ENCODE measurements at regions not wholly inside any gene's neighbourhood (a gene's known extent, or its start where the extent isn't known, plus 50 kb on each side); places are given as distances from the start of the nearest gene placed in this dataset.

DNA sequence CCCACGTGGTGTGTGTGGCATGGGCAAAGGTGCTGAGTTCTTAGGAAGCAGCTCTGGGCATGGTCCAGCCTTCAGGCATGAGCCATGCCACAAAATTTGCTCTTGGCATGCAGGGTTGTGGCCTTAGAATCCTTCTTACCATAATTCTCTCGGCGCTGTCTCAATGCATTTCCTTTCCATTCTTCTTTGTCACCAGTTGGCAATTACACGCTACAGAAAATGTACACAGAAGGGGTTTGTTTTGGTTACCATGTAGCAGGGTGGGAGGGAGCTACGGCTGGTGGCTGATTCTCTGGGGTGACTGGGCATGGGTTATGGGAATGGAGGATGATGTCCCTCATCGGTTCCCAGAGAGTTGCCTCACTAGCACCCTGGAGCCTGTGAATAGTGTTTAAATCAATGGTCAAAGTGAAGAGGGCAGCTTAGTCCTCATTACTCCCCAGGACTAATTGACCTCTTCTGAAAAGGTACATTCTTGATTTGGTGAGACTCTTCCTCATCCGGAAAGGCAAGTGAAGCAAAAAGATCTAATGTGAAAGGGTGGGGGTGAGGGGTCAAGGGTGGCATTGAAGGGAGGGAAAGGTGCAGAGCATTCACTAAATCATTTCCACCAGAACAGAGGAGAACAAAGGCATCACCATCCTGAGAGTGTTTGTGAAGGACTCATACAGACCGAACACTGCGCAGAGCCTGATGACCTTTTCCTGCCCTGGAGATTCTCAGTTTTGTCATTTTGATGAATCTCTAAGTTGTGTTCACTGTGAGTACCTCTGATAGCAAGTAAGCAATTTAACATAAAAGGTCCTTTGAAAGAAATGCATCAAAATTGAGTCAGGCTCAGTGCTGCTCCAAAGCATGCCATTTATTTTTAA, 199.8 kb upstream of the SFRP2 start:
- no peaks in the 10 kb centered on the region for H3K4me1 Mint-ChIP-seq
- ChIA-PET POLR2A (interaction anchor here in 1 of 2 donors (0.7 kb wide), 1 partner anchor 155 kb away, joined by 3 read pairs; no protein-coding TSS in a partner anchor), CTCF (no interaction called here)
- H3K4me3 Mint-ChIP-seq: no peak overlapping the region
- Histone ChIP-seq H3K4me1 (ENCODE audit: control insufficient read depth in 1 of 2, extremely low read depth in 1 of 2, insufficient read depth in 2 of 2, low read length in 2 of 2) (no peaks in the 10 kb centered on the region), H3K27me3 (replicated peaks in 1 of 2; ENCODE audit: control insufficient read depth in 2 of 2, extremely low read depth in 1 of 2, insufficient read depth in 2 of 2, low read length in 1 of 2) (no peaks in the 10 kb centered on the region), H3K36me3 (ENCODE audit: control insufficient read depth in 2 of 2, extremely low read depth in 1 of 2, insufficient read depth in 1 of 2, low read length in 1 of 2) (no peaks in the 10 kb centered on the region), H3K4me3 (ENCODE audit: control insufficient read depth in 1 of 2, extremely low read depth in 1 of 2, low read length in 1 of 2) (no peak overlapping the region), H3K9me3 (no peaks in the 10 kb centered on the region), H3K27ac (ENCODE audit: low read length) (no peak overlapping the region)
- no peak overlapping the region for H3K27ac Mint-ChIP-seq
- no peak for DNase-seq
- no peaks in the 10 kb centered on the region for H3K36me3 Mint-ChIP-seq
- H3K27me3 Mint-ChIP-seq: peaks cover 2 to 14% of the 10 kb centered on the region in 2 donors
- H3K9me3 Mint-ChIP-seq: no peaks in the 10 kb centered on the region
- no CpG with 5 or more reads among the region's 9 CpGs for WGBS (ENCODE audit: insufficient coverage)
- no peak for ATAC-seq (replicated peaks in 1 of 4)

GRCh38 chr4:153987291-153987690, 198.4 kb upstream of the SFRP2 start:
- no peak overlapping the region for H3K27ac Mint-ChIP-seq
- Histone ChIP-seq H3K27ac (ENCODE audit: low read length) (no peak overlapping the region), H3K36me3 (ENCODE audit: control insufficient read depth in 2 of 2, extremely low read depth in 1 of 2, insufficient read depth in 1 of 2, low read length in 1 of 2) (no peaks in the 10 kb centered on the region), H3K4me1 (ENCODE audit: control insufficient read depth in 1 of 2, extremely low read depth in 1 of 2, insufficient read depth in 2 of 2, low read length in 2 of 2) (no peaks in the 10 kb centered on the region), H3K9me3 (no peaks in the 10 kb centered on the region), H3K27me3 (replicated peaks in 1 of 2; ENCODE audit: control insufficient read depth in 2 of 2, extremely low read depth in 1 of 2, insufficient read depth in 2 of 2, low read length in 1 of 2) (no peaks in the 10 kb centered on the region), H3K4me3 (ENCODE audit: control insufficient read depth in 1 of 2, extremely low read depth in 1 of 2, low read length in 1 of 2) (no peak overlapping the region)
- no CpG with 5 or more reads among the region's 1 CpG for WGBS (ENCODE audit: insufficient coverage)
- CTCF ChIA-PET: interaction anchor here in 1 of 2 donors (0.6 kb wide), 1 partner anchor 674 kb away, joined by 5 read pairs; no protein-coding TSS in a partner anchor
- H3K36me3 Mint-ChIP-seq: no peaks in the 10 kb centered on the region
- H3K4me1 Mint-ChIP-seq: no peaks in the 10 kb centered on the region
- POLR2A ChIA-PET: no interaction called here
- no peak overlapping the region for H3K4me3 Mint-ChIP-seq
- ATAC-seq (replicated peaks in 1 of 4): no peak
- H3K27me3 Mint-ChIP-seq: peaks cover 2 to 14% of the 10 kb centered on the region in 2 donors
- no peaks in the 10 kb centered on the region for H3K9me3 Mint-ChIP-seq
- DNase-seq: no peak

DNA sequence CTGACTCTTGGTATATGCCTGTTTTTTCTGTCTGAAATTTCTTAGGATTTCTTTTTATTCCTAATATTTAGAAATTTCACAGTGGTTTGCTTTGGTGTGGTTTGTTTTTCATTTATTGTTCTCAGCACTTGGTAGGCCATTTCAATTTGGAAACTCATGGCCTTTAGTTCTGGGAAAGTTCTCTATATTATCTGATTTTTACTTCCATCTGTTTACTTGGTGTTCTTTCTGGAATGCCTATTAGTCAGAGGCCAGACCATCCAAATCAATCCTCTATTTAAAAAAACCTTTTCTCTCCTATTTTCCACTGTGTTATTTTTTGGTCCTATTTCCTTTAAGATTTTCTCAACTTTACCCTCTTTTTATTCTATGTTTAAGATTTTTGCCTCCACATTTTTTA, 188.1 kb upstream of the SFRP2 start:
- no peak overlapping the region for H3K27ac Mint-ChIP-seq
- ATAC-seq (replicated peaks in 1 of 4) (no peak), DNase-seq (no peak)
- no peak overlapping the region for H3K4me3 ChIP-seq (ENCODE audit: control insufficient read depth in 1 of 2, extremely low read depth in 1 of 2, low read length in 1 of 2)
- H3K36me3 ChIP-seq (ENCODE audit: control insufficient read depth in 2 of 2, extremely low read depth in 1 of 2, insufficient read depth in 1 of 2, low read length in 1 of 2): no peaks in the 10 kb centered on the region
- H3K27ac ChIP-seq (ENCODE audit: low read length): no peak overlapping the region
- no peaks in the 10 kb centered on the region for H3K4me1 ChIP-seq (ENCODE audit: control insufficient read depth in 1 of 2, extremely low read depth in 1 of 2, insufficient read depth in 2 of 2, low read length in 2 of 2)
- no peaks in the 10 kb centered on the region for H3K27me3 ChIP-seq (replicated peaks in 1 of 2; ENCODE audit: control insufficient read depth in 2 of 2, extremely low read depth in 1 of 2, insufficient read depth in 2 of 2, low read length in 1 of 2)
- H3K36me3 Mint-ChIP-seq: peaks cover 5% of the 10 kb centered on the region
- H3K4me3 Mint-ChIP-seq: no peak overlapping the region
- H3K9me3 Mint-ChIP-seq: peaks cover 17 to 34% (median 18%) of the 10 kb centered on the region in 3 donors
- peaks cover 4% of the 10 kb centered on the region in 2 donors for H3K27me3 Mint-ChIP-seq
- no peaks in the 10 kb centered on the region for H3K9me3 ChIP-seq
- CTCF ChIA-PET: no interaction called here
- H3K4me1 Mint-ChIP-seq: no peaks in the 10 kb centered on the region
- POLR2A ChIA-PET: no interaction called here

- Mint-ChIP-seq H3K27me3 (no peaks in the 10 kb centered on the region), H3K27ac (no peak overlapping the region), H3K9me3 (peaks cover 12 to 26% (median 13%) of the 10 kb centered on the region in 3 donors), H3K4me1 (no peaks in the 10 kb centered on the region), H3K4me3 (no peak overlapping the region), H3K36me3 (peaks cover 5% of the 10 kb centered on the region)
- Histone ChIP-seq H3K4me3 (ENCODE audit: control insufficient read depth in 1 of 2, extremely low read depth in 1 of 2, low read length in 1 of 2) (no peak overlapping the region), H3K36me3 (ENCODE audit: control insufficient read depth in 2 of 2, extremely low read depth in 1 of 2, insufficient read depth in 1 of 2, low read length in 1 of 2) (no peaks in the 10 kb centered on the region), H3K27me3 (replicated peaks in 1 of 2; ENCODE audit: control insufficient read depth in 2 of 2, extremely low read depth in 1 of 2, insufficient read depth in 2 of 2, low read length in 1 of 2) (no peaks in the 10 kb centered on the region), H3K27ac (ENCODE audit: low read length) (no peak overlapping the region), H3K4me1 (ENCODE audit: control insufficient read depth in 1 of 2, extremely low read depth in 1 of 2, insufficient read depth in 2 of 2, low read length in 2 of 2) (no peaks in the 10 kb centered on the region), H3K9me3 (no peaks in the 10 kb centered on the region)
- no peak for ATAC-seq (replicated peaks in 1 of 4)
- DNase-seq: no peak
- WGBS (ENCODE audit: insufficient coverage): no CpG with 5 or more reads among the region's 1 CpG
- CTCF ChIA-PET: no interaction called here
- POLR2A ChIA-PET: no interaction called here
Observed at GRCh38 chr4:153974452-153974851, 185.6 kb upstream of the SFRP2 start.

DNA sequence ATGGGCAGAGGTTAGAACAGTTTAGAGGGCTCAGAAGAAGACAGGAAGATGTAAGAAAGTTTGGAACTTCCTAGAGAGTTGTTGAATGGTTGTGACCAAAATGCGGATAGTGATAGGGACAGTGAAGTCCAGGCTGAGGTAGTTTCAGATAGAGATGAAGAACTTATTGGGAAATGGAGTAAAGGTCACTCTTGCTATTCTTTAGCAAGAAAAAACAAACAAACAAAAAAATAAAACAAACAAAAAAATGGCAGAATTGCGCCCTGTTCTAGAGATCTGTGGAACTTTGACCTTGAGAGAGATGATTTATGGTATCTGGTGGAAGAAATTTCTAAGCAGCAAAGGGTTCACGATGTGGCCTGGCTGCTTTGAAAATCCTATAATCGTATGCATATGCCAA, 185.1 kb upstream of the SFRP2 start:
- DNase-seq (no peak), ATAC-seq (replicated peaks in 1 of 4) (no peak)
- Histone ChIP-seq H3K4me3 (ENCODE audit: control insufficient read depth in 1 of 2, extremely low read depth in 1 of 2, low read length in 1 of 2) (no peak overlapping the region), H3K4me1 (ENCODE audit: control insufficient read depth in 1 of 2, extremely low read depth in 1 of 2, insufficient read depth in 2 of 2, low read length in 2 of 2) (no peaks in the 10 kb centered on the region), H3K9me3 (no peaks in the 10 kb centered on the region), H3K27ac (ENCODE audit: low read length) (no peak overlapping the region), H3K27me3 (replicated peaks in 1 of 2; ENCODE audit: control insufficient read depth in 2 of 2, extremely low read depth in 1 of 2, insufficient read depth in 2 of 2, low read length in 1 of 2) (no peaks in the 10 kb centered on the region), H3K36me3 (ENCODE audit: control insufficient read depth in 2 of 2, extremely low read depth in 1 of 2, insufficient read depth in 1 of 2, low read length in 1 of 2) (no peaks in the 10 kb centered on the region)
- ChIA-PET POLR2A (no interaction called here), CTCF (no interaction called here)
- Mint-ChIP-seq H3K27ac (no peak overlapping the region), H3K27me3 (no peaks in the 10 kb centered on the region), H3K9me3 (peaks cover 12 to 26% (median 13%) of the 10 kb centered on the region in 3 donors), H3K4me1 (no peaks in the 10 kb centered on the region), H3K36me3 (peaks cover 5% of the 10 kb centered on the region), H3K4me3 (no peak overlapping the region)
- WGBS (ENCODE audit: insufficient coverage): 0% methylated on average over 1 of the region's 4 CpGs

DNA sequence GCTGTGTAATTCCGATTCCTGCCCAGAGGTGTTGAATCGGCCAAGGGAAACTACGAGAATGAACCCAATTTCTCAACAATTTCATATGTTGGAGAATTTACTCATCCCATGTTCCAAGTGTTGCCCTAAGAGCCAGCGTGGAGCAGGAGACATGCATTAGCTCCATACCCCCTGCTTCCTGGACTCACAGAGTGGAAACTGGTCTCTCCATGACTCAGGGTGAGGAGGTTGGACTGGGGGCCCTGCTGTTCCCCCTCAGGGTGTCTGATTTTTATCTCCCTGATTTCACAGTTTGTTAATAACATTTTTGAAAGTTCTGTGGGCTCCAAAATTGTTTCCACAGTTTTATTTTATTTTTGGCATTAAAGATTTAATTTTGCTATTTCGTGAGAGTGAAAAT, 183.0 kb upstream of the SFRP2 start:
- H3K27ac ChIP-seq (ENCODE audit: low read length): no peak overlapping the region
- peaks cover 12 to 26% (median 13%) of the 10 kb centered on the region in 3 donors for H3K9me3 Mint-ChIP-seq
- 80% methylated on average over 1 of the region's 5 CpGs for WGBS (ENCODE audit: insufficient coverage)

More for the DNA sequence above, 183.0 kb upstream of the SFRP2 start:
- no peaks in the 10 kb centered on the region for H3K36me3 ChIP-seq (ENCODE audit: control insufficient read depth in 2 of 2, extremely low read depth in 1 of 2, insufficient read depth in 1 of 2, low read length in 1 of 2)
- no peaks in the 10 kb centered on the region for H3K4me1 ChIP-seq (ENCODE audit: control insufficient read depth in 1 of 2, extremely low read depth in 1 of 2, insufficient read depth in 2 of 2, low read length in 2 of 2)
- Mint-ChIP-seq H3K36me3 (peaks cover 5% of the 10 kb centered on the region), H3K27me3 (no peaks in the 10 kb centered on the region), H3K4me1 (no peaks in the 10 kb centered on the region), H3K4me3 (no peak overlapping the region), H3K27ac (no peak overlapping the region)
- no peak overlapping the region for H3K4me3 ChIP-seq (ENCODE audit: control insufficient read depth in 1 of 2, extremely low read depth in 1 of 2, low read length in 1 of 2)
- H3K27me3 ChIP-seq (replicated peaks in 1 of 2; ENCODE audit: control insufficient read depth in 2 of 2, extremely low read depth in 1 of 2, insufficient read depth in 2 of 2, low read length in 1 of 2): no peaks in the 10 kb centered on the region
- H3K9me3 ChIP-seq: no peaks in the 10 kb centered on the region
- DNase-seq: no peak
- POLR2A ChIA-PET: no interaction called here
- CTCF ChIA-PET: no interaction called here
- ATAC-seq (replicated peaks in 1 of 4): no peak

Data from T-cell (primary cell).